Gastrocnemius medialis (tissue), 4 donors: ENCODE measurements at regions not wholly inside any gene's neighbourhood (a gene's known extent, or its start where the extent isn't known, plus 50 kb on each side); places are given as distances from the start of the nearest gene placed in this dataset.

ENCODE experiments used
- CTCF ChIP-seq, 5 experiments: fragments of 450-650 bp in 3 of 5; fragments of 200-600 bp in 2 of 5; sonication (generic) in 2 of 5; IDR thresholded peaks in 4 of 5; conservative IDR thresholded peaks in 1 of 5; 1 replicate in 4 of 5; 2 replicates in 1 of 5; pipeline ENCODE4 v1.5.1; 2016 to 2019; ENCODE audit warnings: antibody characterized with exemption in 5 of 5, mild to moderate bottlenecking in 3 of 5, moderate library complexity in 3 of 5
- POLR2A ChIP-seq, 2 donors: fragments of 450-650 bp; IDR thresholded peaks; one replicate each; pipeline ENCODE4 v1.6.1; 2017; ENCODE audit warnings: antibody characterized with exemption in 2 of 2, mild to moderate bottlenecking in 2 of 2, moderate library complexity in 2 of 2

GRCh38 chr12:124458220-124458991 lies 109.0 kb downstream of the NCOR2 start:
- no peak for TF ChIP-seq CTCF (IDR thresholded peaks at IDR 0.05 in 4 of 5, conservative IDR thresholded peaks at IDR 0.05 in 1 of 5)
- TF ChIP-seq POLR2A (IDR thresholded peaks at IDR 0.05), result no peak
